GM12878 (cell line): ENCODE measurements at regions not wholly inside any gene's neighbourhood (a gene's known extent, or its start where the extent isn't known, plus 50 kb on each side); places are given as distances from the start of the nearest gene placed in this dataset.

ENCODE experiments used
- ATAC-seq: fragments of 200-7000 bp; cut with Tn5 transposase; 3 replicates; pipeline ENCODE4 v1.9.1; 2020; ENCODE audit warnings: mild to moderate bottlenecking, moderate library complexity
- BruUV-seq: library from RNA; stranded (reverse); fragments of 400-500 nt; replicated peaks from 2 replicates; lab custom pipeline; 2021; lab: Mats Ljungman, UMichigan
- CTCF ChIA-PET: fragments of 300-600 bp; sonication (Branson Sonifier 250); formaldehyde crosslinking; extraction: SDS; loops from one replicate; lab custom pipeline; 2021; ENCODE audit warnings: inconsistent platforms; lab: Yijun Ruan, JAX
- POLR2A ChIA-PET: fragments of 350-600 bp; formaldehyde crosslinking; extraction: SDS; loops from one replicate; lab custom pipeline; 2021; ENCODE audit warnings: inconsistent platforms; lab: Charles Lee
- RAD21 ChIA-PET: fragments of 300-600 bp; sonication (Branson Sonifier 250); formaldehyde crosslinking; loops from one replicate; lab custom pipeline; 2023; ENCODE audit warnings: antibody characterized with exemption; ENCODE audit not compliant: unreplicated experiment; lab: Charles Lee
- SMC1A ChIA-PET: fragments of 300-600 bp; sonication (Branson Sonifier 250); formaldehyde crosslinking; loops from one replicate; lab custom pipeline; 2023; ENCODE audit not compliant: unreplicated experiment, uncharacterized antibody; lab: Charles Lee
- DNase-seq: peaks from one replicate; pipeline ENCODE4 v3.0.0-alpha.2; 2011; ENCODE audit warnings: low read depth, low spot score
- FAIRE-seq: peaks from 3 replicates; lab custom pipeline; 2011; peaks lifted over from hg19 to GRCh38; lab: Jason Lieb, UNC
- H2AFZ ChIP-seq: 2 replicates; pipeline ENCODE4 v1.6.0; 2011; ENCODE audit warnings: low read depth, low read length, control low read depth; ENCODE audit not compliant: control insufficient read depth
- H3K27ac ChIP-seq: 2 replicates; pipeline ENCODE4 v1.5.1; 2011; ENCODE audit warnings: control low read depth; ENCODE audit not compliant: control insufficient read depth, insufficient read depth
- H3K27me3 ChIP-seq, 2 experiments: replicated peaks in 1 of 2; 2 replicates each; pipeline versions ENCODE4 v1.6.0 to v1.6.1; 2011; ENCODE audit warnings: low read length in 1 of 2; ENCODE audit not compliant: control insufficient read depth in 2 of 2, insufficient read depth in 2 of 2
- H3K36me3 ChIP-seq, 2 experiments: 2 replicates each; pipeline ENCODE4 v1.5.1; 2011; ENCODE audit warnings: low read length in 1 of 2; ENCODE audit not compliant: control insufficient read depth in 2 of 2, insufficient read depth in 2 of 2
- H3K4me1 ChIP-seq: 2 replicates; pipeline ENCODE4 v1.6.1; 2011; ENCODE audit warnings: mild to moderate bottlenecking, low read length, moderate library complexity, mixed read lengths; ENCODE audit not compliant: control insufficient read depth, insufficient read depth
- H3K4me2 ChIP-seq: 2 replicates; pipeline ENCODE4 v1.6.0; 2011; ENCODE audit warnings: control low read depth; ENCODE audit not compliant: control insufficient read depth, insufficient read depth
- H3K4me3 ChIP-seq: fragments of 200-600 bp; sonication (generic); 2 replicates; pipeline ENCODE4 v1.5.1; 2016
- H3K79me2 ChIP-seq: 2 replicates; pipeline ENCODE4 v1.6.0; 2011; ENCODE audit warnings: low read length; ENCODE audit not compliant: control insufficient read depth, insufficient read depth
- H3K9ac ChIP-seq: 2 replicates; pipeline ENCODE4 v1.8.0; 2011; ENCODE audit warnings: low read length, control low read depth, mixed read lengths; ENCODE audit not compliant: control insufficient read depth, insufficient read depth
- H3K9me3 ChIP-seq: replicated peaks from 3 replicates; pipeline ENCODE4 v1.5.1; 2011; ENCODE audit warnings: mild to moderate bottlenecking, low read length; ENCODE audit not compliant: control insufficient read depth, insufficient read depth
- H4K20me1 ChIP-seq: 2 replicates; pipeline ENCODE4 v1.6.0; 2011; ENCODE audit not compliant: control insufficient read depth, insufficient read depth
- CEBPB ChIP-seq, 2 experiments: fragments of 150-350 bp in 1 of 2; IDR thresholded peaks; 2 replicates each; pipeline ENCODE4 v1.6.1; 2012 to 2014; ENCODE audit warnings: low read depth in 2 of 2, low read length in 2 of 2, borderline replicate concordance in 1 of 2, inconsistent platforms in 1 of 2
- CHD4 ChIP-seq: fragments of 200-600 bp; sonication (generic); IDR thresholded peaks from 2 replicates; pipeline ENCODE4 v1.6.1; 2016; ENCODE audit warnings: mild to moderate bottlenecking
- CREB1 ChIP-seq: IDR thresholded peaks from 2 replicates; pipeline ENCODE4 v1.6.1; 2012; ENCODE audit warnings: low read depth, mild to moderate bottlenecking, inconsistent platforms
- FOS ChIP-seq: IDR thresholded peaks from 3 replicates; pipeline ENCODE4 v1.6.1; 2011; ENCODE audit warnings: borderline replicate concordance; ENCODE audit not compliant: insufficient read length; ENCODE audit errors: extremely low read depth
- HDAC2 ChIP-seq: fragments of 200-600 bp; sonication (generic); IDR thresholded peaks from 2 replicates; pipeline ENCODE4 v1.6.1; 2017
- LARP7 ChIP-seq: fragments of 450-650 bp; IDR thresholded peaks from 2 replicates; pipeline ENCODE4 v1.6.1; 2017; ENCODE audit warnings: mild to moderate bottlenecking
- MTA3 ChIP-seq: IDR thresholded peaks from 2 replicates; pipeline ENCODE4 v1.6.1; 2012; ENCODE audit warnings: low read length, inconsistent platforms, borderline replicate concordance
- MXI1 ChIP-seq: fragments of 150-350 bp; IDR thresholded peaks from 2 replicates; pipeline ENCODE4 v1.6.1; 2011; ENCODE audit warnings: low read depth, mild to moderate bottlenecking, inconsistent platforms, low read length, improper control_type of control experiment
- MYB ChIP-seq: fragments of 150-350 bp; IDR thresholded peaks from 2 replicates; pipeline ENCODE4 v1.6.1; 2014; ENCODE audit warnings: mild to moderate bottlenecking, low read depth, low read length, borderline replicate concordance
- NFYB ChIP-seq: IDR thresholded peaks from 2 replicates; pipeline ENCODE4 v1.6.1; 2011; ENCODE audit warnings: low read depth, mild to moderate bottlenecking, low read length, improper control_type of control experiment, moderate library complexity; ENCODE audit not compliant: insufficient read depth
- NR2F1 ChIP-seq: fragments of 450-650 bp; conservative IDR thresholded peaks from 2 replicates; pipeline ENCODE4 v1.6.1; 2017; ENCODE audit warnings: mild to moderate bottlenecking
- PAX8 ChIP-seq: fragments of 450-650 bp; IDR thresholded peaks from 2 replicates; pipeline ENCODE4 v1.6.1; 2017; ENCODE audit warnings: mild to moderate bottlenecking, moderate library complexity
- RFX5 ChIP-seq: IDR thresholded peaks from 2 replicates; pipeline ENCODE4 v1.6.1; 2011; ENCODE audit warnings: low read depth, low read length, improper control_type of control experiment
- SPI1 ChIP-seq: IDR thresholded peaks from 2 replicates; pipeline ENCODE4 v1.6.1; 2011; ENCODE audit warnings: low read depth, mild to moderate bottlenecking, low read length, moderate library complexity, borderline replicate concordance; ENCODE audit not compliant: insufficient read depth
- SRF ChIP-seq, 2 experiments: IDR thresholded peaks; 2 replicates each; pipeline ENCODE4 v1.6.1; 2011; ENCODE audit warnings: low read depth in 2 of 2, low read length in 2 of 2, mild to moderate bottlenecking in 1 of 2, moderate library complexity in 1 of 2
- ZNF207 ChIP-seq: fragments of 450-650 bp; IDR thresholded peaks from 2 replicates; pipeline ENCODE4 v1.6.1; 2014; ENCODE audit warnings: antibody characterized with exemption, mild to moderate bottlenecking, borderline replicate concordance
- ZNF217 ChIP-seq: fragments of 450-650 bp; IDR thresholded peaks from 2 replicates; pipeline ENCODE4 v1.6.1; 2017; ENCODE audit warnings: antibody characterized with exemption, mild to moderate bottlenecking
- WGBS: methylation state at CpG from one replicate; pipeline ENCODE4 v1.1.6; 2016; ENCODE audit warnings: low lambda C conversion rate; ENCODE audit not compliant: insufficient replicate concordance, insufficient coverage; ENCODE audit errors: missing lambda C conversion rate; 5-methylcytosine and 5-hydroxymethylcytosine counted together
- in situ Hi-C: fragments of 300-500 bp; cut with MboI; formaldehyde crosslinking; loops from 9 replicates; pipeline ENCODE4 v1.14.3; 2018; ENCODE audit warnings: mixed read lengths
- intact Hi-C: fragments of 100-400 bp; cut with micrococcal nuclease; formaldehyde crosslinking; loops from one replicate; pipeline ENCODE4 v1.14.2; 2022; ENCODE audit not compliant: unreplicated experiment
- TF ChIP-seq, protein P1 (sequence below): fragments of 450-650 bp; formaldehyde crosslinking; IDR thresholded peaks from 2 replicates; pipeline ENCODE4 v1.4.0; 2020; ENCODE audit warnings: mild to moderate bottlenecking, moderate library complexity
- TF ChIP-seq, protein P2 (sequence below): fragments of 450-650 bp; IDR thresholded peaks from 2 replicates; pipeline ENCODE4 v1.6.1; 2014; ENCODE audit warnings: mild to moderate bottlenecking
- TF ChIP-seq, protein P3 (sequence below), 3 experiments: IDR thresholded peaks in 2 of 3; conservative IDR thresholded peaks in 1 of 3; 2 replicates each; pipeline ENCODE4 v1.5.1; 2011; ENCODE audit warnings: low read depth in 3 of 3, low read length in 3 of 3, mild to moderate bottlenecking in 3 of 3, control low read depth in 2 of 3, moderate library complexity in 2 of 3, inconsistent platforms in 1 of 3, mixed read lengths in 1 of 3; ENCODE audit not compliant: control insufficient read depth in 2 of 3, insufficient read depth in 1 of 3; ENCODE audit errors: extremely low read depth in 1 of 3

DNA sequence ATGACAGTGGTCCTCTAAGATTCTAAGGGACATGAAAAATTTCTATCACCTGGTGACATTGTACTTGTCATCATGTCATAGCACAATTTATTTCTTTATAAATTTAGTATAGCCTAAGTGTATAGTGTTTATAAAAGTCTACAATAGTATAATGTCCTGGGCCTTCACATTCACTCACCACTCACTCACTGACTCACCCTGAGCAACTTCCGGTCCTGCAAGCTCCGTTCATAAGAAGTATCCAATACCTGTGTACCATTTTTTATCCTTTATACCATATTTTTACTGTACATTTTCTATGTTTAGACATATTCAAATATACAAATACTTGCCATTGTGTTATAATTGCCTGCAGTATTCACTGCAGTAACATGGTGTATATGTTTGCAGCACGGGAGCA is 72.8 kb upstream of the DSEL start:
- no TSS peak for BruUV-seq
- Histone ChIP-seq H3K9ac (no peak overlapping the region), H3K9me3 (no peaks in the 10 kb centered on the region), H2AFZ (no peak overlapping the region), H3K4me1 (no peaks in the 10 kb centered on the region), H3K27ac (no peak overlapping the region), H3K4me2 (no peak overlapping the region), H3K27me3 (no peaks in the 10 kb centered on the region), H3K79me2 (no peaks in the 10 kb centered on the region), H3K4me3 (no peak overlapping the region), H3K36me3 (no peaks in the 10 kb centered on the region), H4K20me1 (no peaks in the 10 kb centered on the region)
- TF ChIP-seq SPI1 (no peak), LARP7 (no peak), MYB (no peak), CEBPB (IDR thresholded peaks at IDR 0.05; ENCODE audit: borderline replicate concordance in 1 of 2, low read depth in 2 of 2, low read length in 2 of 2) (no peak), ZNF207 (no peak), CHD4 (no peak), FOS (no peak), NFYB (no peak), SRF (IDR thresholded peaks at IDR 0.05; ENCODE audit: low read depth in 2 of 2, low read length in 2 of 2) (no peak), MTA3 (no peak), RFX5 (no peak), ZNF217 (no peak), NR2F1 (no peak), HDAC2 (no peak), CREB1 (no peak), MXI1 (no peak), PAX8 (no peak)
- TF ChIP-seq, protein P1, sequence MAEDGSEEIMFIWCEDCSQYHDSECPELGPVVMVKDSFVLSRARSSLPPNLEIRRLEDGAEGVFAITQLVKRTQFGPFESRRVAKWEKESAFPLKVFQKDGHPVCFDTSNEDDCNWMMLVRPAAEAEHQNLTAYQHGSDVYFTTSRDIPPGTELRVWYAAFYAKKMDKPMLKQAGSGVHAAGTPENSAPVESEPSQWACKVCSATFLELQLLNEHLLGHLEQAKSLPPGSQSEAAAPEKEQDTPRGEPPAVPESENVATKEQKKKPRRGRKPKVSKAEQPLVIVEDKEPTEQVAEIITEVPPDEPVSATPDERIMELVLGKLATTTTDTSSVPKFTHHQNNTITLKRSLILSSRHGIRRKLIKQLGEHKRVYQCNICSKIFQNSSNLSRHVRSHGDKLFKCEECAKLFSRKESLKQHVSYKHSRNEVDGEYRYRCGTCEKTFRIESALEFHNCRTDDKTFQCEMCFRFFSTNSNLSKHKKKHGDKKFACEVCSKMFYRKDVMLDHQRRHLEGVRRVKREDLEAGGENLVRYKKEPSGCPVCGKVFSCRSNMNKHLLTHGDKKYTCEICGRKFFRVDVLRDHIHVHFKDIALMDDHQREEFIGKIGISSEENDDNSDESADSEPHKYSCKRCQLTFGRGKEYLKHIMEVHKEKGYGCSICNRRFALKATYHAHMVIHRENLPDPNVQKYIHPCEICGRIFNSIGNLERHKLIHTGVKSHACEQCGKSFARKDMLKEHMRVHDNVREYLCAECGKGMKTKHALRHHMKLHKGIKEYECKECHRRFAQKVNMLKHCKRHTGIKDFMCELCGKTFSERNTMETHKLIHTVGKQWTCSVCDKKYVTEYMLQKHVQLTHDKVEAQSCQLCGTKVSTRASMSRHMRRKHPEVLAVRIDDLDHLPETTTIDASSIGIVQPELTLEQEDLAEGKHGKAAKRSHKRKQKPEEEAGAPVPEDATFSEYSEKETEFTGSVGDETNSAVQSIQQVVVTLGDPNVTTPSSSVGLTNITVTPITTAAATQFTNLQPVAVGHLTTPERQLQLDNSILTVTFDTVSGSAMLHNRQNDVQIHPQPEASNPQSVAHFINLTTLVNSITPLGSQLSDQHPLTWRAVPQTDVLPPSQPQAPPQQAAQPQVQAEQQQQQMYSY (CRISPR knock-in tag) = no peak
- TF ChIP-seq, protein P2, sequence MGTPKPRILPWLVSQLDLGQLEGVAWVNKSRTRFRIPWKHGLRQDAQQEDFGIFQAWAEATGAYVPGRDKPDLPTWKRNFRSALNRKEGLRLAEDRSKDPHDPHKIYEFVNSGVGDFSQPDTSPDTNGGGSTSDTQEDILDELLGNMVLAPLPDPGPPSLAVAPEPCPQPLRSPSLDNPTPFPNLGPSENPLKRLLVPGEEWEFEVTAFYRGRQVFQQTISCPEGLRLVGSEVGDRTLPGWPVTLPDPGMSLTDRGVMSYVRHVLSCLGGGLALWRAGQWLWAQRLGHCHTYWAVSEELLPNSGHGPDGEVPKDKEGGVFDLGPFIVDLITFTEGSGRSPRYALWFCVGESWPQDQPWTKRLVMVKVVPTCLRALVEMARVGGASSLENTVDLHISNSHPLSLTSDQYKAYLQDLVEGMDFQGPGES = no peak
- TF ChIP-seq, protein P3, sequence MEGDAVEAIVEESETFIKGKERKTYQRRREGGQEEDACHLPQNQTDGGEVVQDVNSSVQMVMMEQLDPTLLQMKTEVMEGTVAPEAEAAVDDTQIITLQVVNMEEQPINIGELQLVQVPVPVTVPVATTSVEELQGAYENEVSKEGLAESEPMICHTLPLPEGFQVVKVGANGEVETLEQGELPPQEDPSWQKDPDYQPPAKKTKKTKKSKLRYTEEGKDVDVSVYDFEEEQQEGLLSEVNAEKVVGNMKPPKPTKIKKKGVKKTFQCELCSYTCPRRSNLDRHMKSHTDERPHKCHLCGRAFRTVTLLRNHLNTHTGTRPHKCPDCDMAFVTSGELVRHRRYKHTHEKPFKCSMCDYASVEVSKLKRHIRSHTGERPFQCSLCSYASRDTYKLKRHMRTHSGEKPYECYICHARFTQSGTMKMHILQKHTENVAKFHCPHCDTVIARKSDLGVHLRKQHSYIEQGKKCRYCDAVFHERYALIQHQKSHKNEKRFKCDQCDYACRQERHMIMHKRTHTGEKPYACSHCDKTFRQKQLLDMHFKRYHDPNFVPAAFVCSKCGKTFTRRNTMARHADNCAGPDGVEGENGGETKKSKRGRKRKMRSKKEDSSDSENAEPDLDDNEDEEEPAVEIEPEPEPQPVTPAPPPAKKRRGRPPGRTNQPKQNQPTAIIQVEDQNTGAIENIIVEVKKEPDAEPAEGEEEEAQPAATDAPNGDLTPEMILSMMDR (IDR thresholded peaks at IDR 0.05 in 2 of 3, conservative IDR thresholded peaks at IDR 0.05 in 1 of 3; ENCODE audit: control insufficient read depth in 2 of 3, extremely low read depth in 1 of 3, insufficient read depth in 1 of 3, low read depth in 3 of 3, low read length in 3 of 3) = no peak
- ChIA-PET CTCF (no interaction called here), POLR2A (no interaction called here), RAD21 (no interaction called here), SMC1A (no interaction called here)
- DNase-seq (no peak), ATAC-seq (no peak), FAIRE-seq (no peak)
- in situ Hi-C loops (no loop called here), intact Hi-C loops (no loop called here)
- 26% methylated on average over 3 of the region's 3 CpGs for WGBS
